Gastrocnemius medialis (tissue), 4 donors: ENCODE measurements at regions not wholly inside any gene's neighbourhood (a gene's known extent, or its start where the extent isn't known, plus 50 kb on each side); places are given as distances from the start of the nearest gene placed in this dataset.

Source experiments
- ATAC-seq, 2 donors: fragments of 150-250 bp; one replicate each; pipeline ENCODE4 v1.9.1; 2016
- DNase-seq, 2 donors: peaks; one replicate each; pipeline ENCODE4 v3.0.0-alpha.2; 2019
- H3K27ac ChIP-seq, 4 donors: fragments of 200-600 bp; sonication (generic); 1 replicate in 1 of 4; 2 replicates in 3 of 4; pipeline ENCODE4 v1.5.1; 2016 to 2018; ENCODE audit warnings: mild to moderate bottlenecking in 2 of 4, moderate library complexity in 1 of 4
- H3K27me3 ChIP-seq, 3 donors: fragments of 200-600 bp; sonication (generic) in 2 of 3; 1 replicate in 1 of 3; 2 replicates in 2 of 3; pipeline versions ENCODE4 v1.5.1 to v1.6.0; 2016 to 2019; ENCODE audit warnings: mild to moderate bottlenecking in 1 of 3, moderate library complexity in 1 of 3
- H3K36me3 ChIP-seq, 2 donors: fragments of 200-600 bp; sonication (generic) in 1 of 2; one replicate each; pipeline ENCODE4 v1.5.1; 2017 to 2018
- H3K4me1 ChIP-seq, 2 donors: fragments of 200-600 bp; sonication (generic) in 1 of 2; one replicate each; pipeline ENCODE4 v1.5.1; 2016 to 2017; ENCODE audit warnings: mild to moderate bottlenecking in 2 of 2
- H3K4me3 ChIP-seq, 4 donors: fragments of 200-600 bp; sonication (generic) in 3 of 4; 1 replicate in 1 of 4; 2 replicates in 3 of 4; pipeline ENCODE4 v1.5.1; 2016 to 2019; ENCODE audit warnings: mild to moderate bottlenecking in 2 of 4
- H3K9me3 ChIP-seq, 3 donors: fragments of 200-600 bp; sonication (generic) in 2 of 3; 1 replicate in 1 of 3; 2 replicates in 2 of 3; pipeline ENCODE4 v1.5.1; 2016 to 2019
- CTCF ChIP-seq, 5 experiments: fragments of 450-650 bp in 3 of 5; fragments of 200-600 bp in 2 of 5; sonication (generic) in 2 of 5; IDR thresholded peaks in 4 of 5; conservative IDR thresholded peaks in 1 of 5; 1 replicate in 4 of 5; 2 replicates in 1 of 5; pipeline ENCODE4 v1.5.1; 2016 to 2019; ENCODE audit warnings: antibody characterized with exemption in 5 of 5, mild to moderate bottlenecking in 3 of 5, moderate library complexity in 3 of 5
- POLR2A ChIP-seq, 2 donors: fragments of 450-650 bp; IDR thresholded peaks; one replicate each; pipeline ENCODE4 v1.6.1; 2017; ENCODE audit warnings: antibody characterized with exemption in 2 of 2, mild to moderate bottlenecking in 2 of 2, moderate library complexity in 2 of 2
- in situ Hi-C, 4 donors: fragments of 200-750 bp; cut with MboI; loops; one replicate each; pipeline versions ENCODE4 v1.15.0 to v1.8.0; 2017; ENCODE audit warnings: low sequenced_read_pairs in 4 of 4
- intact Hi-C: fragments of 100-400 bp; cut with DNase I; formaldehyde crosslinking; loops from one replicate; pipeline ENCODE4 v1.15.1; 2023; ENCODE audit warnings: low total_unique reads

GRCh38 chr20:46838011-46838410, 56.6 kb upstream of the EYA2 start:
- in situ Hi-C loops (no loop called here), intact Hi-C loops (no loop called here)
- no peak overlapping the region for H3K4me3 ChIP-seq
- H3K4me1 ChIP-seq, result no peaks in the 10 kb centered on the region
- H3K27me3 ChIP-seq, result peaks cover 0 to 3% (median 0%) of the 10 kb centered on the region in 3 donors
- H3K36me3 ChIP-seq, result no peaks in the 10 kb centered on the region
- ATAC-seq (no peak), DNase-seq (no peak)
- TF ChIP-seq POLR2A (IDR thresholded peaks at IDR 0.05) (no peak), CTCF (IDR thresholded peaks at IDR 0.05 in 4 of 5, conservative IDR thresholded peaks at IDR 0.05 in 1 of 5) (no peak)
- no peak overlapping the region for H3K27ac ChIP-seq
- H3K9me3 ChIP-seq, result no peaks in the 10 kb centered on the region

GRCh38 chr20:46840054-46840729, 54.5 kb upstream of the EYA2 start:
- Histone ChIP-seq H3K9me3 (no peaks in the 10 kb centered on the region), H3K27ac (no peak overlapping the region), H3K4me3 (no peak overlapping the region), H3K4me1 (no peaks in the 10 kb centered on the region), H3K36me3 (no peaks in the 10 kb centered on the region), H3K27me3 (no peaks in the 10 kb centered on the region)
- intact Hi-C loops (no loop called here), in situ Hi-C loops (no loop called here)
- no peak for DNase-seq
- no peak for ATAC-seq
- no peak for TF ChIP-seq POLR2A (IDR thresholded peaks at IDR 0.05)
